ENCODE measurements at regions not wholly inside any gene's neighbourhood (a gene's known extent, or its start where the extent isn't known, plus 50 kb on each side); places are given as distances from the start of the nearest gene placed in this dataset.
A peak's percentile ranks its signal among the peaks of the same experiment; 100 is the strongest.

DNA sequence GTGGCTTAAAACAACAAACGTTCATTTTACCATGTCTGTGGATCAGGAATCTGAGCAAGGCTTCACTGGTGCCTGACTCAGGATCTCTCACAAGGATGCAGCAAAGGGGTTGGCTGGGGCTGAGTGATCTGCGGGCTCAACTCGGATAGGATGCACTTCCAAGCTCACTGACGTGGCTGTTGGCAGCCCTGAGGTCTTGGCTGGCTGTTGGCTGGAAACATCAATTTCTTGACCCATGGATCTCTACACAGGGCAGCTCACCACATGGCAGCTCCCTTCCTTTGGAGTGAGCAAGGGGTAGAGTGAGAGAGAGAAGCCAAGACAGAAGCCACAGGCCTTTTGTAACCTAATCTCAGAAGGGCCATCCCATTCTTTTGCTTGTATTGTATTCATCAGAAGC lies 202.1 kb downstream of the NXNL2 start:
- H3K9me3 ChIP-seq (ENCODE audit: control insufficient read depth in 2 of 3, insufficient read depth in 1 of 3, low read length in 3 of 3): no peaks in the 10 kb centered on the region
- FAIRE-seq: no peak

DNA sequence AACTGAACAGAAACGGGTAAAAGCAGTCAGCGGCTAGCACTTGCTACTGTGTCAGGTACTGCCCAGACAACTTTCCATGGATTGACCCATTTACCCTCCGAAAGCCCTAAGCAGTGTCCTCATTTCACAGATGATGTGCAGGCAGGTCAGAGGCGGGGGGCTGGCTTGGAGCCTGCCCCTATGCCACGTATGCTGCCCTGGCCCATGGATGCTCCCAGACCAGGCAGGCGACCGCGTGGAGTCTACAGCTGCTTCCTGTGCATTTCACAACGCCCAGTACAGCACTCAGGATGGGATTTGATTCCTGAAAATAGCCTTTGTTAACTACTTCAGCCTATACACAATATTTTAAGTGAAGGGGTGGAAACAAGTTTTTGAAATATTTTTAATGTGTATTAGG lies 202.9 kb downstream of the NXNL2 start:
- Histone ChIP-seq H3K4me1 (ENCODE audit: control insufficient read depth in 2 of 3, insufficient read depth in 2 of 3, low read depth in 1 of 3, low read length in 3 of 3) (peaks cover 0 to 5% (median 0%) of the 10 kb centered on the region in 3 donors), H3K27ac (ENCODE audit: low read depth in 2 of 2, low read length in 2 of 2) (no peak overlapping the region), H3K27me3 (ENCODE audit: control insufficient read depth, insufficient read depth, low read length) (no peaks in the 10 kb centered on the region), H3K9me3 (ENCODE audit: control insufficient read depth in 2 of 3, insufficient read depth in 1 of 3, low read length in 3 of 3) (no peaks in the 10 kb centered on the region), H3K9ac (ENCODE audit: low read length in 3 of 3) (no peak overlapping the region), H3K36me3 (ENCODE audit: control insufficient read depth in 2 of 3, insufficient read depth in 3 of 3, low read length in 3 of 3) (no peaks in the 10 kb centered on the region), H3K4me3 (ENCODE audit: low read length in 3 of 3) (no peak overlapping the region)
- FAIRE-seq (no peak), DNase-seq (peak in 1 of 5 donors; percentile 53)
- no peak for TF ChIP-seq CTCF (IDR thresholded peaks at IDR 0.05; ENCODE audit: borderline replicate concordance, extremely low read depth, insufficient read depth)
- intact Hi-C loops (cut with DNase I): no loop called here

More for the DNA sequence above, 202.1 kb downstream of the NXNL2 start:
- Histone ChIP-seq H3K4me1 (ENCODE audit: control insufficient read depth in 2 of 3, insufficient read depth in 2 of 3, low read depth in 1 of 3, low read length in 3 of 3) (peaks cover 0 to 7% (median 0%) of the 10 kb centered on the region in 3 donors), H3K27me3 (ENCODE audit: control insufficient read depth, insufficient read depth, low read length) (no peaks in the 10 kb centered on the region), H3K9ac (ENCODE audit: low read length in 3 of 3) (no peak overlapping the region), H3K4me3 (ENCODE audit: low read length in 3 of 3) (no peak overlapping the region), H3K36me3 (ENCODE audit: control insufficient read depth in 2 of 3, insufficient read depth in 3 of 3, low read length in 3 of 3) (no peaks in the 10 kb centered on the region), H3K27ac (ENCODE audit: low read depth in 2 of 2, low read length in 2 of 2) (no peak overlapping the region)
- TF ChIP-seq CTCF (IDR thresholded peaks at IDR 0.05; ENCODE audit: borderline replicate concordance, extremely low read depth, insufficient read depth): no peak
- intact Hi-C loops (cut with DNase I): no loop called here
- DNase-seq: peak in 1 of 5 donors; percentile 14

GRCh38 chr9:88738709-88739108 lies 203.7 kb downstream of the NXNL2 start:
- no peak overlapping the region for H3K4me3 ChIP-seq (ENCODE audit: low read length in 3 of 3)
- no peak for TF ChIP-seq CTCF (IDR thresholded peaks at IDR 0.05; ENCODE audit: borderline replicate concordance, extremely low read depth, insufficient read depth)
- no peaks in the 10 kb centered on the region for H3K9me3 ChIP-seq (ENCODE audit: control insufficient read depth in 2 of 3, insufficient read depth in 1 of 3, low read length in 3 of 3)
- H3K4me1 ChIP-seq (ENCODE audit: control insufficient read depth in 2 of 3, insufficient read depth in 2 of 3, low read depth in 1 of 3, low read length in 3 of 3): peaks cover 0 to 3% (median 0%) of the 10 kb centered on the region in 3 donors
- no peaks in the 10 kb centered on the region for H3K27me3 ChIP-seq (ENCODE audit: control insufficient read depth, insufficient read depth, low read length)
- no peak for DNase-seq
- no peak overlapping the region for H3K9ac ChIP-seq (ENCODE audit: low read length in 3 of 3)
- intact Hi-C loops (cut with DNase I): no loop called here
- H3K36me3 ChIP-seq (ENCODE audit: control insufficient read depth in 2 of 3, insufficient read depth in 3 of 3, low read length in 3 of 3): no peaks in the 10 kb centered on the region
- no peak for FAIRE-seq
- H3K27ac ChIP-seq (ENCODE audit: low read depth in 2 of 2, low read length in 2 of 2): no peak overlapping the region

- no peak overlapping the region for H3K4me3 ChIP-seq (ENCODE audit: low read length in 3 of 3)
- H3K9me3 ChIP-seq (ENCODE audit: control insufficient read depth in 2 of 3, insufficient read depth in 1 of 3, low read length in 3 of 3): no peaks in the 10 kb centered on the region
- no peak overlapping the region for H3K9ac ChIP-seq (ENCODE audit: low read length in 3 of 3)
- no peak for TF ChIP-seq CTCF (IDR thresholded peaks at IDR 0.05; ENCODE audit: borderline replicate concordance, extremely low read depth, insufficient read depth)
- H3K36me3 ChIP-seq (ENCODE audit: control insufficient read depth in 2 of 3, insufficient read depth in 3 of 3, low read length in 3 of 3): no peaks in the 10 kb centered on the region
- peaks cover 0 to 3% (median 0%) of the 10 kb centered on the region in 3 donors for H3K4me1 ChIP-seq (ENCODE audit: control insufficient read depth in 2 of 3, insufficient read depth in 2 of 3, low read depth in 1 of 3, low read length in 3 of 3)
- H3K27ac ChIP-seq (ENCODE audit: low read depth in 2 of 2, low read length in 2 of 2): no peak overlapping the region
- no peak for FAIRE-seq
- H3K27me3 ChIP-seq (ENCODE audit: control insufficient read depth, insufficient read depth, low read length): no peaks in the 10 kb centered on the region
- intact Hi-C loops (cut with DNase I): no loop called here
- no peak for DNase-seq
Observed at GRCh38 chr9:88739373-88739772, 204.4 kb downstream of the NXNL2 start.
